ENCODE measurements at regions not wholly inside any gene's neighbourhood (a gene's known extent, or its start where the extent isn't known, plus 50 kb on each side); places are given as distances from the start of the nearest gene placed in this dataset.

DNA sequence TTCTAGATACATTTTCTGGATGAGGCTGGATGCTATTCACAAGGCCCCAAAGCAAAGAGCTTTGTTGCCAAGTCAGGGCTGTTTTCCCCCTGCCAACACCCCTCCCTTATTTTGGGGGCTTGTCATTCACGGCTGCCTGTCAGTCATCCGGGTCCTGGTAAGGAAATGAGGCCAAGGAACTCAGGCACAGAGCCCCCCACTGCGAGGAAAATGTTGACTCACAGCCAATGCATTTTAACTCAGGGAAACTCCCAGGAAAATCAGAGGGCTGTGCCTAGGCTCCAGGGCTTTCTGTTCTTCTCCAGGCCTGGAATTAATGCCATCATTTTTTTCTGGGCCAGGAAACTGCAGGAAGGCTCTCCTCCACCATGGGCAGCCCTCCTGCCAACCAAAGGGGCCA, 241.1 kb downstream of the SMAD2 start:
- no peak for DNase-seq (ENCODE audit: insufficient read length, low spot score)
- no peak for FAIRE-seq
- TF ChIP-seq TAF1 (IDR thresholded peaks at IDR 0.05; ENCODE audit: low read depth, low read length) (no peak), SPI1 (IDR thresholded peaks at IDR 0.05; ENCODE audit: low read depth, low read length) (no peak), POLR2AphosphoS5 (IDR thresholded peaks at IDR 0.05; ENCODE audit: low read depth, low read length) (no peak), POU2F2 (IDR thresholded peaks at IDR 0.05; ENCODE audit: low read depth, low read length) (no peak), POLR2A (IDR thresholded peaks at IDR 0.05; ENCODE audit: low read depth, low read length) (no peak)

GRCh38 chr18:47686806-47687205, 243.7 kb downstream of the SMAD2 start:
- FAIRE-seq, result no peak
- no peak for DNase-seq (ENCODE audit: insufficient read length, low spot score)

GRCh38 chr18:47683774-47684173, 246.7 kb downstream of the SMAD2 start:
- no peak for TF ChIP-seq POLR2A (IDR thresholded peaks at IDR 0.05; ENCODE audit: low read depth, low read length)
- no peak for TF ChIP-seq POLR2AphosphoS5 (IDR thresholded peaks at IDR 0.05; ENCODE audit: low read depth, low read length)
- TF ChIP-seq TAF1 (IDR thresholded peaks at IDR 0.05; ENCODE audit: low read depth, low read length), result no peak
- TF ChIP-seq POU2F2 (IDR thresholded peaks at IDR 0.05; ENCODE audit: low read depth, low read length), result no peak
- no peak for TF ChIP-seq SPI1 (IDR thresholded peaks at IDR 0.05; ENCODE audit: low read depth, low read length)
- no peak for TF ChIP-seq PAX5 (IDR thresholded peaks at IDR 0.05; ENCODE audit: insufficient read depth, low read length, severe bottlenecking)
- FAIRE-seq, result peak; percentile 43
- no peak for DNase-seq (ENCODE audit: insufficient read length, low spot score)

More at GRCh38 chr18:47686806-47687205, 243.7 kb downstream of the SMAD2 start:
- TF ChIP-seq POU2F2 (IDR thresholded peaks at IDR 0.05; ENCODE audit: low read depth, low read length), result no peak
- no peak for TF ChIP-seq POLR2AphosphoS5 (IDR thresholded peaks at IDR 0.05; ENCODE audit: low read depth, low read length)
- no peak for TF ChIP-seq POLR2A (IDR thresholded peaks at IDR 0.05; ENCODE audit: low read depth, low read length)
- no peak for TF ChIP-seq SPI1 (IDR thresholded peaks at IDR 0.05; ENCODE audit: low read depth, low read length)
- TF ChIP-seq PAX5 (IDR thresholded peaks at IDR 0.05; ENCODE audit: insufficient read depth, low read length, severe bottlenecking), result no peak
- TF ChIP-seq TAF1 (IDR thresholded peaks at IDR 0.05; ENCODE audit: low read depth, low read length), result no peak

GRCh38 chr18:47682876-47683275, 247.6 kb downstream of the SMAD2 start:
- no peak for DNase-seq (ENCODE audit: insufficient read length, low spot score)
- no peak for FAIRE-seq
- TF ChIP-seq PAX5 (IDR thresholded peaks at IDR 0.05; ENCODE audit: insufficient read depth, low read length, severe bottlenecking), result no peak
- no peak for TF ChIP-seq POU2F2 (IDR thresholded peaks at IDR 0.05; ENCODE audit: low read depth, low read length)
- TF ChIP-seq SPI1 (IDR thresholded peaks at IDR 0.05; ENCODE audit: low read depth, low read length), result no peak
- no peak for TF ChIP-seq TAF1 (IDR thresholded peaks at IDR 0.05; ENCODE audit: low read depth, low read length)

- FAIRE-seq (no peak), DNase-seq (ENCODE audit: insufficient read length, low spot score) (peak; percentile 19)
- peak; percentile 97 for TF ChIP-seq SPI1 (IDR thresholded peaks at IDR 0.05; ENCODE audit: low read depth, low read length)
- no peak for TF ChIP-seq PAX5 (IDR thresholded peaks at IDR 0.05; ENCODE audit: insufficient read depth, low read length, severe bottlenecking)
- no peak for TF ChIP-seq POLR2A (IDR thresholded peaks at IDR 0.05; ENCODE audit: low read depth, low read length)
- no peak for TF ChIP-seq POLR2AphosphoS5 (IDR thresholded peaks at IDR 0.05; ENCODE audit: low read depth, low read length)
- peak; percentile 73; the same call in 1 of the 2 replicates for TF ChIP-seq POU2F2 (IDR thresholded peaks at IDR 0.05; ENCODE audit: low read depth, low read length)
- TF ChIP-seq TAF1 (IDR thresholded peaks at IDR 0.05; ENCODE audit: low read depth, low read length), result 0 out of 2 replicates have a peak, but pooled peaks have one; percentile 22
Observed at GRCh38 chr18:47680488-47680887, 250.0 kb downstream of the SMAD2 start.

DNA sequence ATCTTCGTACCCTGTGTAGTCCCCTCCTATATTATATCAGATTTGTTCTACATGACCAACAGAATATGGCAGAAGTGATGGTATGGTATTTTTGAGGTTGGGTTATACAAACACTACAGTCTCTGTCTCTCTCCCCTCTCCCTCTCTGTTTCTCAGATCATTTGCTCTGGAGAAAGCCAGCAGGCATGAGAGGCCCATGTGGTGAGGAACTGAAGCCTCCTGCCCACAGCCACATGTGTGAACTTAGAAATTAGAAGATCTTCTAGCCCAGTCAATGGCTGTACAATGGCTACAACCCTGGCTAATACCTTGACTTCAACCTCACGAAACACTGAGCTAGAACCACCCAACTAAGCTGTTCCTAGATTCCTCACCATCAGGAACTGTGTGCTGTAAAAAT, 250.6 kb downstream of the SMAD2 start:
- TF ChIP-seq TAF1 (IDR thresholded peaks at IDR 0.05; ENCODE audit: low read depth, low read length) (no peak), SPI1 (IDR thresholded peaks at IDR 0.05; ENCODE audit: low read depth, low read length) (peak; percentile 98), POU2F2 (IDR thresholded peaks at IDR 0.05; ENCODE audit: low read depth, low read length) (no peak), POLR2A (IDR thresholded peaks at IDR 0.05; ENCODE audit: low read depth, low read length) (no peak)
- DNase-seq (ENCODE audit: insufficient read length, low spot score) (no peak), FAIRE-seq (peak; percentile 82)

DNA sequence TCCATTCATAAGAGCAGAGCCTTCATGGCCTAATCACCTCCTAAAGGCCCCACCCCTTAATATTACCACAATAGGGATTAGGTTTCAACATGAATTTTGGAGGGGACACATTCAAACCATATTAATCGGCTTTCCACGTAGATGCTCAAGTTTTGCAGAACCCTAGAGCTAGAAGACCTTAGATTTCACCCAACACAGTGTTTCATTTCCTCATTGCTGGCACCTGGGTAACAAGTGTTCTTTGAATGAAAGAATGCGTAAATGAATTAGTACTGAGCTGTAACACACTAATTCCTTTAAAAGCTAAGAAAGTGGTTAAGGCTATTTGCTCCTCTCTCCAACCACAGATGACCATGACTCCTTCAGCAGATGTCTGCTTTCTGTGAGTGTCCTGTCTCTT, 252.5 kb downstream of the SMAD2 start:
- FAIRE-seq (peak; percentile 83), DNase-seq (ENCODE audit: insufficient read length, low spot score) (no peak)
- TF ChIP-seq POLR2A (IDR thresholded peaks at IDR 0.05; ENCODE audit: low read depth, low read length) (no peak), TAF1 (IDR thresholded peaks at IDR 0.05; ENCODE audit: low read depth, low read length) (no peak), SPI1 (IDR thresholded peaks at IDR 0.05; ENCODE audit: low read depth, low read length) (peak; percentile 92)

- TF ChIP-seq POLR2AphosphoS5 (IDR thresholded peaks at IDR 0.05; ENCODE audit: low read depth, low read length), result no peak
- TF ChIP-seq SPI1 (IDR thresholded peaks at IDR 0.05; ENCODE audit: low read depth, low read length), result no peak
- no peak for TF ChIP-seq POU2F2 (IDR thresholded peaks at IDR 0.05; ENCODE audit: low read depth, low read length)
- no peak for TF ChIP-seq TAF1 (IDR thresholded peaks at IDR 0.05; ENCODE audit: low read depth, low read length)
- TF ChIP-seq POLR2A (IDR thresholded peaks at IDR 0.05; ENCODE audit: low read depth, low read length), result no peak
- no peak for TF ChIP-seq PAX5 (IDR thresholded peaks at IDR 0.05; ENCODE audit: insufficient read depth, low read length, severe bottlenecking)
- FAIRE-seq (no peak), DNase-seq (ENCODE audit: insufficient read length, low spot score) (no peak)
Observed at GRCh38 chr18:47669815-47670214, 260.6 kb downstream of the SMAD2 start.

GRCh38 chr18:47658498-47658897, 272.0 kb downstream of the SMAD2 start:
- DNase-seq (ENCODE audit: insufficient read length, low spot score) (no peak), FAIRE-seq (no peak)
- TF ChIP-seq PAX5 (IDR thresholded peaks at IDR 0.05; ENCODE audit: insufficient read depth, low read length, severe bottlenecking) (no peak), POU2F2 (IDR thresholded peaks at IDR 0.05; ENCODE audit: low read depth, low read length) (no peak), SPI1 (IDR thresholded peaks at IDR 0.05; ENCODE audit: low read depth, low read length) (no peak)

- no peak for FAIRE-seq
Observed at GRCh38 chr18:47654988-47655387, 275.5 kb downstream of the SMAD2 start.

More at GRCh38 chr18:47654988-47655387, 275.5 kb downstream of the SMAD2 start:
- TF ChIP-seq POU2F2 (IDR thresholded peaks at IDR 0.05; ENCODE audit: low read depth, low read length) (no peak), POLR2A (IDR thresholded peaks at IDR 0.05; ENCODE audit: low read depth, low read length) (no peak), TAF1 (IDR thresholded peaks at IDR 0.05; ENCODE audit: low read depth, low read length) (no peak), POLR2AphosphoS5 (IDR thresholded peaks at IDR 0.05; ENCODE audit: low read depth, low read length) (no peak), SPI1 (IDR thresholded peaks at IDR 0.05; ENCODE audit: low read depth, low read length) (no peak), PAX5 (IDR thresholded peaks at IDR 0.05; ENCODE audit: insufficient read depth, low read length, severe bottlenecking) (no peak)
- no peak for DNase-seq (ENCODE audit: insufficient read length, low spot score)

Measured in GM12891 (cell line).